ENCODE measurements at regions not wholly inside any gene's neighbourhood (a gene's known extent, or its start where the extent isn't known, plus 50 kb on each side); places are given as distances from the start of the nearest gene placed in this dataset.

DNA sequence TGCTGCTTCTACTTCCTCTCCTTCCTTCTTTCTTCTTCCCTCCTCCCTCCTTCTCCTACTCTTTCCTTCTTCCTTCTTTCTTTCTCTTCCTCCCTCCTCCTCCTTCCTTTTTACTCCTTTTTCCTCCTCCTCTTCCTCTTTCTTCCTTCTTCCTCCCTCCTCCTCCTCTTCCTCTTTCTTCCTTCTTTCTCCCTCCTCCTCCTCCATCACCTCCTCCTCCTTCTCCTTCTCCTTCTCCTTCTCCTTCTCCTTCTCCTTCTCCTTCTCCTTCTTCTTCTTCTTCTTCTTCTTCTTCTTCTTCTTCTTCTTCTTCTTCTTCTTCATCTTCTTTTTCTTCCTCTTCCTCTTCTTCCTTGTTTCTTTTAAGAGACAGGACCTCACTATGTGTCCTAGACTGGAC, 224.0 kb downstream of the NR2F2 start:
- Histone ChIP-seq H3K36me3 (replicated peaks; ENCODE audit: insufficient read depth, low read length) (no peaks in the 10 kb centered on the region), H3K9me2 (replicated peaks; ENCODE audit: insufficient read depth, low read length) (no peaks in the 10 kb centered on the region), H3F3A (ENCODE audit: insufficient read depth, low read length) (no peaks in the 10 kb centered on the region), H3K27ac (ENCODE audit: low read length) (no peak overlapping the region), H3K27me3 (replicated peaks; ENCODE audit: insufficient read depth, low read length) (no peaks in the 10 kb centered on the region), H3K4me3 (ENCODE audit: low read length) (no peak overlapping the region), H3K9ac (ENCODE audit: low read length) (no peak overlapping the region), H4K20me1 (ENCODE audit: insufficient read depth, low read length) (no peaks in the 10 kb centered on the region), H3K4me2 (ENCODE audit: low read depth, low read length) (no peak overlapping the region), H2AFZ (ENCODE audit: low read length) (no peak overlapping the region), H3K9me3 (replicated peaks; ENCODE audit: insufficient read depth, low read length) (no peaks in the 10 kb centered on the region), H3K4me1 (ENCODE audit: low read length) (no peaks in the 10 kb centered on the region), H3K79me2 (ENCODE audit: low read length) (no peaks in the 10 kb centered on the region)
- no peak for DNase-seq
- TF ChIP-seq, protein P1, sequence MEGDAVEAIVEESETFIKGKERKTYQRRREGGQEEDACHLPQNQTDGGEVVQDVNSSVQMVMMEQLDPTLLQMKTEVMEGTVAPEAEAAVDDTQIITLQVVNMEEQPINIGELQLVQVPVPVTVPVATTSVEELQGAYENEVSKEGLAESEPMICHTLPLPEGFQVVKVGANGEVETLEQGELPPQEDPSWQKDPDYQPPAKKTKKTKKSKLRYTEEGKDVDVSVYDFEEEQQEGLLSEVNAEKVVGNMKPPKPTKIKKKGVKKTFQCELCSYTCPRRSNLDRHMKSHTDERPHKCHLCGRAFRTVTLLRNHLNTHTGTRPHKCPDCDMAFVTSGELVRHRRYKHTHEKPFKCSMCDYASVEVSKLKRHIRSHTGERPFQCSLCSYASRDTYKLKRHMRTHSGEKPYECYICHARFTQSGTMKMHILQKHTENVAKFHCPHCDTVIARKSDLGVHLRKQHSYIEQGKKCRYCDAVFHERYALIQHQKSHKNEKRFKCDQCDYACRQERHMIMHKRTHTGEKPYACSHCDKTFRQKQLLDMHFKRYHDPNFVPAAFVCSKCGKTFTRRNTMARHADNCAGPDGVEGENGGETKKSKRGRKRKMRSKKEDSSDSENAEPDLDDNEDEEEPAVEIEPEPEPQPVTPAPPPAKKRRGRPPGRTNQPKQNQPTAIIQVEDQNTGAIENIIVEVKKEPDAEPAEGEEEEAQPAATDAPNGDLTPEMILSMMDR (IDR thresholded peaks at IDR 0.05; ENCODE audit: low read length), result no peak
- TF ChIP-seq EZH2 (optimal IDR thresholded peaks at IDR 0.05; ENCODE audit: low read depth, low read length) (no peak), EZH2phosphoT487 (IDR thresholded peaks at IDR 0.05; ENCODE audit: low read length) (no peak)

DNA sequence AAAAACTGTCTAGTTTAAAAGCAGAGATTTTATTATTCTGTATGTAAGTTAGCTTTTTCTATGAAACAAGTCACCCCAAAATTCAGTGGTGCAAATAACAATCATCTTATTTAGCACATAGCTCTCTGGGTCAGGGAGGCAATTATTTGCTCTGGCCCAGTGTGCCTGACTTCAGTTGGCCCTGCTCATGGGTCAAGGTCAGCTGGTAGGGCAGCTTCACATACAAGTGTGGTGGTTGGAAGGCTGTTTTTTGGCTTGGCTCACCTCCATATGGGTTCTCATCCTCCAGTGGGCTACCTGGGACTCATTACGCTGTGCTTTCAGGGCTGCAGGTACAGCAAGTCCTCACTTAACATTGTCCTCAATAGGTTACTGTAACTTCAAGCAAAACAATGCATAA, 228.6 kb downstream of the NR2F2 start:
- no peak overlapping the region for H3K4me3 ChIP-seq (ENCODE audit: low read length)

DNA sequence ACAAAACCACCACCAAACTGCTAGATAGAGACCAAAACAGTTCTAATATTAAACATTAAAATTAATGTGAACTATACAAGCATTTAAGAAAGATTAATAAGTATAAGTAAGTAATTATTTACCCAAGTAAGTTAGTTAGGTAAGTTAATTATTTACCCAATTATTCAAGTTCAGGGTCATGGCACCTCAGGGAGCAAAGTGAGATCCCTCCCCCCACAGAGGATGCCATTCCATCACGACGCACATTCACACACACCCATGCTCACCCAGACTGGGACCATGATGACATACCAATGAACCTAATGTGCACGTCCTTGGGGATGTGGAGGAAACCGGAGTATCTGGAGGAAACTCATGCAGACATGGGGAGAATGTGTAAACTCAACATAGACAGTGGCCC, 229.1 kb downstream of the NR2F2 start:
- H3K9me3 ChIP-seq (replicated peaks; ENCODE audit: insufficient read depth, low read length), result no peaks in the 10 kb centered on the region

More for the DNA sequence above, 228.6 kb downstream of the NR2F2 start:
- DNase-seq, result no peak
- Histone ChIP-seq H3K4me2 (ENCODE audit: low read depth, low read length) (no peak overlapping the region), H3K27me3 (replicated peaks; ENCODE audit: insufficient read depth, low read length) (no peaks in the 10 kb centered on the region), H3K27ac (ENCODE audit: low read length) (no peak overlapping the region), H3K9me3 (replicated peaks; ENCODE audit: insufficient read depth, low read length) (no peaks in the 10 kb centered on the region), H3K79me2 (ENCODE audit: low read length) (no peaks in the 10 kb centered on the region), H3K9me2 (replicated peaks; ENCODE audit: insufficient read depth, low read length) (no peaks in the 10 kb centered on the region), H2AFZ (ENCODE audit: low read length) (no peak overlapping the region), H4K20me1 (ENCODE audit: insufficient read depth, low read length) (no peaks in the 10 kb centered on the region), H3K9ac (ENCODE audit: low read length) (no peak overlapping the region), H3K36me3 (replicated peaks; ENCODE audit: insufficient read depth, low read length) (no peaks in the 10 kb centered on the region), H3K4me1 (ENCODE audit: low read length) (no peaks in the 10 kb centered on the region), H3F3A (ENCODE audit: insufficient read depth, low read length) (no peaks in the 10 kb centered on the region)
- TF ChIP-seq, protein P1 (IDR thresholded peaks at IDR 0.05; ENCODE audit: low read length), result no peak
- TF ChIP-seq EZH2 (optimal IDR thresholded peaks at IDR 0.05; ENCODE audit: low read depth, low read length), result no peak
- TF ChIP-seq EZH2phosphoT487 (IDR thresholded peaks at IDR 0.05; ENCODE audit: low read length), result no peak

More for the DNA sequence above, 229.1 kb downstream of the NR2F2 start:
- TF ChIP-seq EZH2 (optimal IDR thresholded peaks at IDR 0.05; ENCODE audit: low read depth, low read length) (no peak), EZH2phosphoT487 (IDR thresholded peaks at IDR 0.05; ENCODE audit: low read length) (no peak)
- TF ChIP-seq, protein P1 (IDR thresholded peaks at IDR 0.05; ENCODE audit: low read length), result no peak
- no peaks in the 10 kb centered on the region for H3K9me2 ChIP-seq (replicated peaks; ENCODE audit: insufficient read depth, low read length)
- no peak overlapping the region for H3K27ac ChIP-seq (ENCODE audit: low read length)
- no peaks in the 10 kb centered on the region for H3F3A ChIP-seq (ENCODE audit: insufficient read depth, low read length)
- no peak overlapping the region for H3K9ac ChIP-seq (ENCODE audit: low read length)
- no peaks in the 10 kb centered on the region for H3K4me1 ChIP-seq (ENCODE audit: low read length)
- DNase-seq, result no peak
- H3K4me2 ChIP-seq (ENCODE audit: low read depth, low read length), result no peak overlapping the region
- no peaks in the 10 kb centered on the region for H4K20me1 ChIP-seq (ENCODE audit: insufficient read depth, low read length)
- no peaks in the 10 kb centered on the region for H3K79me2 ChIP-seq (ENCODE audit: low read length)
- H2AFZ ChIP-seq (ENCODE audit: low read length), result no peak overlapping the region
- H3K27me3 ChIP-seq (replicated peaks; ENCODE audit: insufficient read depth, low read length), result no peaks in the 10 kb centered on the region
- no peaks in the 10 kb centered on the region for H3K36me3 ChIP-seq (replicated peaks; ENCODE audit: insufficient read depth, low read length)
- H3K4me3 ChIP-seq (ENCODE audit: low read length), result no peak overlapping the region

All from MM.1S (cell line).